ENCODE measurements at regions not wholly inside any gene's neighbourhood (a gene's known extent, or its start where the extent isn't known, plus 50 kb on each side); places are given as distances from the start of the nearest gene placed in this dataset.
"Not testable (repeated sequence)": the region's sequence is repeated elsewhere in the genome, so short reads cannot be mapped to it uniquely, and the experiment has no call there.

GRCh38 chr5:30385754-30386153 is 807.7 kb upstream of the CDH6 start:
- no peak overlapping the region for H3K27ac Mint-ChIP-seq
- H3K36me3 Mint-ChIP-seq, result no peaks in the 10 kb centered on the region
- DNase-seq, result no peak

GRCh38 chr5:30384171-30384570 is 809.3 kb upstream of the CDH6 start:
- DNase-seq (no peak), ATAC-seq (replicated peaks) (no peak)
- Mint-ChIP-seq H3K27me3 (no peaks in the 10 kb centered on the region), H3K4me3 (no peak overlapping the region), H3K27ac (no peak overlapping the region), H3K4me1 (no peaks in the 10 kb centered on the region), H3K36me3 (no peaks in the 10 kb centered on the region), H3K9me3 (peaks cover 10% of the 10 kb centered on the region in 2 donors)

More at GRCh38 chr5:30385754-30386153, 807.7 kb upstream of the CDH6 start:
- no peak for ATAC-seq (replicated peaks)
- Mint-ChIP-seq H3K4me1 (no peaks in the 10 kb centered on the region), H3K9me3 (peaks cover 5 to 11% of the 10 kb centered on the region in 2 donors), H3K4me3 (no peak overlapping the region), H3K27me3 (no peaks in the 10 kb centered on the region)

GRCh38 chr5:30380228-30380627 is 813.3 kb upstream of the CDH6 start:
- H3K36me3 Mint-ChIP-seq, result no peaks in the 10 kb centered on the region
- H3K4me1 Mint-ChIP-seq, result no peaks in the 10 kb centered on the region
- no peaks in the 10 kb centered on the region for H3K27me3 Mint-ChIP-seq
- H3K27ac Mint-ChIP-seq, result no peak overlapping the region
- peaks cover 0 to 6% of the 10 kb centered on the region in 2 donors for H3K9me3 Mint-ChIP-seq
- ATAC-seq (replicated peaks) (no peak), DNase-seq (no peak)
- no peak overlapping the region for H3K4me3 Mint-ChIP-seq

- H3K4me1 Mint-ChIP-seq, result no peaks in the 10 kb centered on the region
- no peak for ATAC-seq (replicated peaks)
- DNase-seq, result no peak
- H3K9me3 Mint-ChIP-seq, result peaks cover 0 to 6% of the 10 kb centered on the region in 2 donors
- H3K4me3 Mint-ChIP-seq, result no peak overlapping the region
- no peaks in the 10 kb centered on the region for H3K27me3 Mint-ChIP-seq
- H3K36me3 Mint-ChIP-seq, result no peaks in the 10 kb centered on the region
- no peak overlapping the region for H3K27ac Mint-ChIP-seq
Measured at GRCh38 chr5:30376848-30377247, 816.6 kb upstream of the CDH6 start.

- Mint-ChIP-seq H3K9me3 (peaks cover 3 to 10% of the 10 kb centered on the region in 2 donors), H3K27ac (no peak overlapping the region), H3K4me1 (no peaks in the 10 kb centered on the region), H3K36me3 (no peaks in the 10 kb centered on the region), H3K4me3 (no peak overlapping the region), H3K27me3 (no peaks in the 10 kb centered on the region)
- ATAC-seq (replicated peaks) (no peak), DNase-seq (no peak)
Measured at GRCh38 chr5:30368064-30368463, 825.4 kb upstream of the CDH6 start.

- not testable (repeated sequence) for H3K27me3 Mint-ChIP-seq; H3K36me3 Mint-ChIP-seq; H3K4me1 Mint-ChIP-seq; H3K4me3 Mint-ChIP-seq; DNase-seq; H3K27ac Mint-ChIP-seq; ATAC-seq (replicated peaks)
- peaks cover 17 to 19% of the 10 kb centered on the region in 2 donors for H3K9me3 Mint-ChIP-seq
Measured at GRCh38 chr5:30365031-30365430, 828.5 kb upstream of the CDH6 start.

- Mint-ChIP-seq H3K4me1 (no peaks in the 10 kb centered on the region), H3K9me3 (peaks cover 13 to 16% of the 10 kb centered on the region in 2 donors), H3K36me3 (no peaks in the 10 kb centered on the region), H3K27me3 (no peaks in the 10 kb centered on the region), H3K27ac (no peak overlapping the region), H3K4me3 (no peak overlapping the region)
- no peak for ATAC-seq (replicated peaks)
- no peak for DNase-seq
Measured at GRCh38 chr5:30357371-30357770, 836.1 kb upstream of the CDH6 start.

- no peak for ATAC-seq (replicated peaks)
- Mint-ChIP-seq H3K27me3 (no peaks in the 10 kb centered on the region), H3K4me1 (no peaks in the 10 kb centered on the region), H3K4me3 (no peak overlapping the region), H3K9me3 (peaks cover 7 to 8% of the 10 kb centered on the region in 2 donors), H3K27ac (no peak overlapping the region), H3K36me3 (no peaks in the 10 kb centered on the region)
- no peak for DNase-seq
Measured at GRCh38 chr5:30355675-30356074, 837.8 kb upstream of the CDH6 start.

- DNase-seq (no peak), ATAC-seq (replicated peaks) (no peak)
- H3K9me3 Mint-ChIP-seq, result peaks cover 3 to 8% of the 10 kb centered on the region in 2 donors
- H3K36me3 Mint-ChIP-seq, result no peaks in the 10 kb centered on the region
- no peak overlapping the region for H3K4me3 Mint-ChIP-seq
- no peaks in the 10 kb centered on the region for H3K4me1 Mint-ChIP-seq
- no peak overlapping the region for H3K27ac Mint-ChIP-seq
- H3K27me3 Mint-ChIP-seq, result no peaks in the 10 kb centered on the region
Measured at GRCh38 chr5:30347858-30348257, 845.6 kb upstream of the CDH6 start.

GRCh38 chr5:30345539-30346345 is 847.7 kb upstream of the CDH6 start:
- H3K4me1 Mint-ChIP-seq; H3K27me3 Mint-ChIP-seq; H3K27ac Mint-ChIP-seq; H3K4me3 Mint-ChIP-seq; H3K36me3 Mint-ChIP-seq; DNase-seq; ATAC-seq (replicated peaks): not testable (repeated sequence)
- H3K9me3 Mint-ChIP-seq, result peaks cover 3 to 10% of the 10 kb centered on the region in 2 donors

- Mint-ChIP-seq H3K36me3 (no peaks in the 10 kb centered on the region), H3K4me1 (no peaks in the 10 kb centered on the region), H3K9me3 (peaks cover 2 to 10% of the 10 kb centered on the region in 2 donors), H3K27me3 (no peaks in the 10 kb centered on the region), H3K27ac (no peak overlapping the region), H3K4me3 (no peak overlapping the region)
- no peak for ATAC-seq (replicated peaks)
- no peak for DNase-seq
Measured at GRCh38 chr5:30343707-30344106, 849.8 kb upstream of the CDH6 start.

- no peaks in the 10 kb centered on the region for H3K27me3 Mint-ChIP-seq
- no peak for DNase-seq
- no peak for ATAC-seq (replicated peaks)
- no peak overlapping the region for H3K27ac Mint-ChIP-seq
- no peaks in the 10 kb centered on the region for H3K4me1 Mint-ChIP-seq
- H3K4me3 Mint-ChIP-seq, result no peak overlapping the region
- H3K36me3 Mint-ChIP-seq, result no peaks in the 10 kb centered on the region
- peaks cover 0 to 8% of the 10 kb centered on the region in 2 donors for H3K9me3 Mint-ChIP-seq
Measured at GRCh38 chr5:30341466-30341865, 852.0 kb upstream of the CDH6 start.

- H3K27ac Mint-ChIP-seq, result no peak overlapping the region
- no peaks in the 10 kb centered on the region for H3K27me3 Mint-ChIP-seq
- peaks cover 0 to 1% of the 10 kb centered on the region in 2 donors for H3K9me3 Mint-ChIP-seq
- no peaks in the 10 kb centered on the region for H3K36me3 Mint-ChIP-seq
- ATAC-seq (replicated peaks) (no peak), DNase-seq (no peak)
- no peaks in the 10 kb centered on the region for H3K4me1 Mint-ChIP-seq
- no peak overlapping the region for H3K4me3 Mint-ChIP-seq
Measured at GRCh38 chr5:30337084-30337573, 856.4 kb upstream of the CDH6 start.

GRCh38 chr5:30331534-30331933 is 862.0 kb upstream of the CDH6 start:
- Mint-ChIP-seq H3K36me3 (no peaks in the 10 kb centered on the region), H3K4me1 (no peaks in the 10 kb centered on the region), H3K27me3 (no peaks in the 10 kb centered on the region), H3K27ac (no peak overlapping the region), H3K4me3 (no peak overlapping the region), H3K9me3 (peaks cover 0 to 1% of the 10 kb centered on the region in 2 donors)
- DNase-seq (no peak), ATAC-seq (replicated peaks) (no peak)

GRCh38 chr5:30325795-30326194 is 867.7 kb upstream of the CDH6 start:
- DNase-seq (no peak), ATAC-seq (replicated peaks) (no peak)
- Mint-ChIP-seq H3K4me1 (no peaks in the 10 kb centered on the region), H3K27ac (no peak overlapping the region), H3K27me3 (no peaks in the 10 kb centered on the region), H3K4me3 (no peak overlapping the region), H3K36me3 (no peaks in the 10 kb centered on the region), H3K9me3 (peaks cover 0 to 4% of the 10 kb centered on the region in 2 donors)
